ENCODE measurements at regions not wholly inside any gene's neighbourhood (a gene's known extent, or its start where the extent isn't known, plus 50 kb on each side); places are given as distances from the start of the nearest gene placed in this dataset.

DNA sequence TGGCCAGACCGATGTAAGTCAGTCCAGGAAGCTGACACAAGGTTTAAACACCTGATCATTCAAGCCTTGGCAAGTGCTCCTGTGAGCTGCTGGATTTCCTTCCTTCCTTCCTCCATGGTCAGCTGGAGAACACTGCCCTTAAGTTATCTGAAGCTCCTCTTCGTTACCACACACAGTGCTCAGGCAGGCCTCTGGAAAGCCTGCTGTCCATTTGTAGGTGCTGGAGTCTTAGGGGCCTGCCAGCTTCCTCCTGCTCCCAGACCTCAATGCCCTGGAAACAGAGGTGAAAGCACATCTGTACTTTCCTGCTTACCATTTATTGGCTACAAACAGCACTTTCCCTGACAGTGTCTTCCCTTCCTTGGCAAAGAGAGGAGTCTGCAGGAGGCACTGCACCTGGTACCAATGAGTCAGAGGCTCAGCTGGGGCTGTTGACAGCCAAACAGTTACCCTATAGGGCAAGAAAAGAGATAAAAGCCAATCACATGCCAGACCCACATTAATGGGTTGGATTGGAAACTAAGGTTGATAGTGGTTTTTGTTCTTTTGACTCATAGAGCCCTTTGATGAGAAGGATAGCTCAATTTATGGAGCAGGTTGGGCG is 72.6 kb upstream of the PUM3 start:
- CTCF ChIA-PET (ENCODE audit: partially characterized antibody): interaction anchor here (0.6 to 1.5 kb wide), 5 partner anchors 10 to 985 kb away, joined by 3 to 4 read pairs (median 3); no protein-coding TSS in a partner anchor

More for the DNA sequence above, 72.6 kb upstream of the PUM3 start:
- Histone ChIP-seq H3K27ac (ENCODE audit: low read depth, low read length) (no peak overlapping the region), H3K9me3 (ENCODE audit: insufficient read depth in 2 of 2, low read depth in 1 of 2, low read length in 1 of 2) (no peaks in the 10 kb centered on the region), H3K9ac (replicated peaks in 1 of 4; ENCODE audit: extremely low read depth in 1 of 4, low read depth in 3 of 4, low read length in 3 of 4) (no peak overlapping the region), H3K4me1 (replicated peaks in 1 of 4; ENCODE audit: control insufficient read depth in 3 of 4, insufficient read depth in 4 of 4, low read length in 3 of 4) (no peaks in the 10 kb centered on the region), H2AFZ (ENCODE audit: low read length) (0 out of 2 replicates have a peak overlapping the region, but pooled peaks have one; percentile 19), H3K79me2 (ENCODE audit: control insufficient read depth in 1 of 2, insufficient read depth in 2 of 2, low read length in 2 of 2) (no peaks in the 10 kb centered on the region), H3K27me3 (replicated peaks in 1 of 4; ENCODE audit: control insufficient read depth in 3 of 4, extremely low read depth in 1 of 4, insufficient read depth in 3 of 4, low read length in 3 of 4) (no peaks in the 10 kb centered on the region), H3K79me1 (ENCODE audit: low read depth, low read length) (no peaks in the 10 kb centered on the region), H3K56ac (replicated peaks; ENCODE audit: insufficient read length, low read depth, low read length) (no peak overlapping the region), H3K36me3 (ENCODE audit: control insufficient read depth in 2 of 4, insufficient read depth in 4 of 4, low read length in 3 of 4) (no peaks in the 10 kb centered on the region), H4K20me1 (replicated peaks in 1 of 2; ENCODE audit: control insufficient read depth in 1 of 2, insufficient read depth in 2 of 2, low read length in 2 of 2) (no peaks in the 10 kb centered on the region), H3K14ac (ENCODE audit: insufficient read length) (no peak overlapping the region), H4K8ac (ENCODE audit: extremely low read depth, insufficient read depth, low read length) (no peak overlapping the region), H2BK15ac (ENCODE audit: low read length) (no peak overlapping the region), H3K23ac (ENCODE audit: insufficient read length) (no peak overlapping the region), H2AK5ac (ENCODE audit: low read depth, low read length) (no peak overlapping the region), H4K91ac (replicated peaks; ENCODE audit: insufficient read length, low read length) (no peak overlapping the region), H3K18ac (ENCODE audit: extremely low read depth, low read length) (no peak overlapping the region), H3K4ac (replicated peaks; ENCODE audit: insufficient read length, low read depth, low read length) (no peak overlapping the region), H3K4me2 (ENCODE audit: insufficient read depth in 1 of 2, low read depth in 2 of 2, low read length in 2 of 2) (no peak overlapping the region), H2BK12ac (ENCODE audit: low read depth, low read length) (no peak overlapping the region), H2BK5ac (ENCODE audit: low read depth, low read length) (no peak overlapping the region), H2BK20ac (ENCODE audit: low read length) (no peak overlapping the region), H2BK120ac (replicated peaks; ENCODE audit: low read depth, low read length) (no peak overlapping the region), H3K23me2 (ENCODE audit: low read depth, low read length) (no peaks in the 10 kb centered on the region; the same call in 1 of the 2 replicates), H3K4me3 (ENCODE audit: extremely low read depth in 1 of 4, insufficient read depth in 2 of 4, low read depth in 3 of 4, low read length in 4 of 4) (no peak overlapping the region), H4K5ac (ENCODE audit: insufficient read length, low read depth, low read length) (no peak overlapping the region)
- WGBS, 2 experiments (ENCODE audit: extremely low coverage in 1 of 2, insufficient coverage in 1 of 2, insufficient read length in 1 of 2, insufficient replicate concordance in 2 of 2, low coverage in 1 of 2, low lambda C conversion rate in 2 of 2, missing lambda C conversion rate in 1 of 2): 92% methylated on average over 3 of the region's 3 CpGs; no CpG with 5 or more reads in 1 of the 2 experiments
- no peak for DNase-seq (ENCODE audit: low read depth in 1 of 2, low spot score in 2 of 2)
- TF ChIP-seq, protein P1, sequence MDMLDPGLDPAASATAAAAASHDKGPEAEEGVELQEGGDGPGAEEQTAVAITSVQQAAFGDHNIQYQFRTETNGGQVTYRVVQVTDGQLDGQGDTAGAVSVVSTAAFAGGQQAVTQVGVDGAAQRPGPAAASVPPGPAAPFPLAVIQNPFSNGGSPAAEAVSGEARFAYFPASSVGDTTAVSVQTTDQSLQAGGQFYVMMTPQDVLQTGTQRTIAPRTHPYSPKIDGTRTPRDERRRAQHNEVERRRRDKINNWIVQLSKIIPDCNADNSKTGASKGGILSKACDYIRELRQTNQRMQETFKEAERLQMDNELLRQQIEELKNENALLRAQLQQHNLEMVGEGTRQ (IDR thresholded peaks at IDR 0.05; ENCODE audit: low read length): no peak
- TF ChIP-seq RBBP5 (IDR thresholded peaks at IDR 0.05; ENCODE audit: borderline replicate concordance, low read depth, low read length) (no peak), POLR2AphosphoS5 (IDR thresholded peaks at IDR 0.05; ENCODE audit: low read depth, low read length) (no peak), ASH2L (IDR thresholded peaks at IDR 0.05; ENCODE audit: low read length) (no peak), KDM4A (IDR thresholded peaks at IDR 0.05; ENCODE audit: low read depth, low read length, severe bottlenecking) (no peak), YY1 (IDR thresholded peaks at IDR 0.05; ENCODE audit: low read depth, low read length) (no peak), FOSL1 (IDR thresholded peaks at IDR 0.05; ENCODE audit: insufficient read depth, low read depth, low read length) (no peak), SP4 (IDR thresholded peaks at IDR 0.05; ENCODE audit: low read length) (no peak)
- TF ChIP-seq, protein P2, sequence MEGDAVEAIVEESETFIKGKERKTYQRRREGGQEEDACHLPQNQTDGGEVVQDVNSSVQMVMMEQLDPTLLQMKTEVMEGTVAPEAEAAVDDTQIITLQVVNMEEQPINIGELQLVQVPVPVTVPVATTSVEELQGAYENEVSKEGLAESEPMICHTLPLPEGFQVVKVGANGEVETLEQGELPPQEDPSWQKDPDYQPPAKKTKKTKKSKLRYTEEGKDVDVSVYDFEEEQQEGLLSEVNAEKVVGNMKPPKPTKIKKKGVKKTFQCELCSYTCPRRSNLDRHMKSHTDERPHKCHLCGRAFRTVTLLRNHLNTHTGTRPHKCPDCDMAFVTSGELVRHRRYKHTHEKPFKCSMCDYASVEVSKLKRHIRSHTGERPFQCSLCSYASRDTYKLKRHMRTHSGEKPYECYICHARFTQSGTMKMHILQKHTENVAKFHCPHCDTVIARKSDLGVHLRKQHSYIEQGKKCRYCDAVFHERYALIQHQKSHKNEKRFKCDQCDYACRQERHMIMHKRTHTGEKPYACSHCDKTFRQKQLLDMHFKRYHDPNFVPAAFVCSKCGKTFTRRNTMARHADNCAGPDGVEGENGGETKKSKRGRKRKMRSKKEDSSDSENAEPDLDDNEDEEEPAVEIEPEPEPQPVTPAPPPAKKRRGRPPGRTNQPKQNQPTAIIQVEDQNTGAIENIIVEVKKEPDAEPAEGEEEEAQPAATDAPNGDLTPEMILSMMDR (IDR thresholded peaks at IDR 0.05; ENCODE audit: control extremely low read depth in 1 of 3, insufficient read depth in 1 of 3, low read depth in 1 of 3, low read length in 3 of 3): no peak
- POLR2A ChIA-PET (ENCODE audit: partially characterized antibody): no interaction called here
- FAIRE-seq: no peak
